COLO668 (cell line): ENCODE measurements at regions not wholly inside any gene's neighbourhood (a gene's known extent, or its start where the extent isn't known, plus 50 kb on each side); places are given as distances from the start of the nearest gene placed in this dataset.
"Not testable (repeated sequence)": the region's sequence is repeated elsewhere in the genome, so short reads cannot be mapped to it uniquely, and the experiment has no call there.

Experiments
- DNase-seq: peaks from one replicate; lab custom pipeline; 2025; ENCODE audit not compliant: unreplicated experiment; lab: John Stamatoyannopoulos, UW

DNA sequence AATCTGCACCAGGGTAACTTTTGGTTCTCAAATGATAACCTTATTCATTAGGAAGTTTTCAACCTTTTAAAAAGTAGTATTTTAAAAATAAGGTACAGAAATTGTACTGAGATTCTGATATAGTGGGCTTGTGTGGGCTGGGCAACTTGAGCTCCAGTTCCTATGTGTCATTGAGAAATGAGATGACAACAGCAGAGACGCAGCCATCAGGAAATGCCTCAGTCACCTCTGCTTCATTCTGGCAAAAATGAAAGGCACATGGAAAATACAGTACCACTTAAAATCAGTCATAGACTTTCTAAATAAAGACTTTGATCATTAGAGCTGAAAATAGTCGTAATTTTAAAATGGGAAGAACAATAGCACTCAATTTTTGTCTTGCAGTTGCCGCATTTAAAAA lies 480.2 kb downstream of the PLK2 start:
- DNase-seq = no peak

DNA sequence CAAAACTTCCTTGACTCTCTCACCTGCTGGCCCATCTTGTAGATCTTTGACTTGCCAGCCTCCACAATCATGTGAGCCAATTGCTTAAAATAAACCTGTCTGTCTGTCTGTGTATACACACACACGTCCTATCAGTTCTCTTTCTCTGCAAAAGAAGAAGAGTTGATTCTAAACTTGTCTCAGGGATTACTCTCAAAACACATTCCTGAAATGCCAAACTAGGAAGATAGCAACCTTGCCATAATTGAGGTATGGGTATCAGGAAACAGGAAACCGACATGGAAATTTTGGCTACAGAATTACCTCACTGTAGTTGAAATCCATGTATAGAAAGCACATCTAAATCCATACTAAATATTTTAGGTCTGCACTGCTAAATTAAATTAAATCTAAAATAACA lies 483.4 kb downstream of the PLK2 start:
- DNase-seq = no peak

DNA sequence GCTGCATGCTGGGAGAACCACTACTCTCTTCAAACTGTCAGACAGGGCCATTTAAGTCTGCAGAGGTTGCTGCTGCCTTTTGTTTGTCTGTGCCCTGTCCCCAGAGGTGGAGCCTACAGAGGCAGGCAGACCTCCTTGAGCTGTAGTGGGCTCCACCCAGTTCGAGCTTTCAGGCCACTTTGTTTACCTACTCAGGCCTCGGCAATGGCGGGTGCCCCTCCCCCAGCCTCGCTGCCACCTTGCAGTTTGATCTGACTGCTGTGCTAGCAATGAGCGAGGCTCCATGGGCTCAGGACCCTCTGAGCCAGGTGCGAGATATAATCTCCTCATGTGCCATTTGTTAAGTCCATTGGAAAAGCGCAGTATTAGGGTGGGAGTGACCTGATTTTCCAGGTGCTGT lies 487.8 kb downstream of the PLK2 start:
- not testable (repeated sequence) for DNase-seq

DNA sequence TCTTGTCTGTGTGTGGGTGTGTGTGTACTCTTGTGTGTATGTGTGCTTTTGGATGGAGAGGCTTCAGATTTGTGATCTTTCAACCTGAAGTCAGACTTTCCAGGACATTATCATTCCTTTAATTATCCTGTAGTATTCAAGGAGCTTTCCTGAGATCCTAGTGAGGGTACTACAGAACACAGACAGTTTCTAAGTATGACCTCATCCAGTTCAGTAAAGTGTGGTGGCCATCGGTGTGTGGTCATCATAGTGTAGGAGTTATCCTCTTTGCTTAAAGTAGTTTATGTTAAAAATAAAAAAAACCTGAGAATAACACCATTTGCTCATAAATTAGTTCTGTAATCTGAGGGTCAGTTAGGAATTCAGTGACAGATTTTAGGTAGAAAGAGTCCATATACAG lies 478.0 kb upstream of the ACTBL2 start:
- no peak for DNase-seq

DNA sequence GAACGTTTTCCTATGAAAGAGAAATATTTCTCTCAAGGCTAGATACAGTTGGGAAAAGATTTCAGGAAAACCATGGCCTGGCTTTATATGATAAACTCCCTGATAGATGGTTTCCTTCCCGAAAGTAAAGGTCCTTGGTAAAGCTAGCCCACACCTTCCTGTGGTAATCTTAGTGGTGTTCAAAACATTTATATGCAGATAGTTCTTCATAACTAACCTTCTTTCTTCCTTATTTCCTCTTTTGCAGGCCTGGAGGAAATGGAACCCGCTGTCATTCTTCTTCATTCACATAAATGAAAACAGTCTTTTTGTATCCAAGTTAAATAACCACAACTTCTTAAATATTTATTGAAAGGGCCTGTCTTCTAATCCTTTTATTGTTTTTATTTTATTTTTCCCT lies 474.0 kb upstream of the ACTBL2 start:
- no peak for DNase-seq

DNA sequence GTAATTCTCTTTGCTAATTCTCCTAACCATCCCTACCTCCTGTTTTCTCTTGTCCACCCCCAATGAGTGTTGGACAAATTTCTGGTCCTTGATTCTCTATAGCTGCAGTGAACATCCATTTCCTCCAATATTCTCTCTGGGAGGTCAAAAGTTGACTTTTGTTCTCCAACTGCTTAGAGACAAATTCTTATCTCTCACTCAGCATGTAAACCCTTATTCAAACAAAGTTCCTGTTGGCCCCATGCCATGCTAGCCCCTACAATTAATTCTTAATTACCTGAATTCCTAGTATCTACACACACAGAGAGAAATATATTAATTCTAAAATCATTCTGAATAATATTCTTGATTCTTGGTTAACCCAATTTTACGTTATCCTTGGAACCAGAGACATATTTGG lies 472.9 kb upstream of the ACTBL2 start:
- DNase-seq = no peak

DNA sequence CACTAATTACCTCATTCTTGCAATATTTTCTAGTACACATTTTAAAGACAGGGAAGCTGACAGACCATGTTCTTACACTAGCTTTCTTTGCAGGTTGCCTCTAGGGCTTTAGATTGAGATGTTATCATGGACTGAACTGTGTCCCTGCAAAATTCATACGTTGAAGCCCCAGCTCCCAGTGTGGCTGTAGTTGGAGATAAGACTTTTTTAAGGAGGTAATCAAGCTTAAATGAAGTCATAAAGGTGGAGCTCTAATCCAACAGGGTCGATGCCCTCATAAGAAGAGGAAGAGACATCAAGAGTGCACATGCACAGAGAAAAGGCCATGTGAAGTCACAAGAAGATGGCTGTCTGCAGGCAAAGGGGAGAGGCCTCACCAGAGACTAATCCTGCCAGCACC lies 471.2 kb upstream of the ACTBL2 start:
- no peak for DNase-seq

DNA sequence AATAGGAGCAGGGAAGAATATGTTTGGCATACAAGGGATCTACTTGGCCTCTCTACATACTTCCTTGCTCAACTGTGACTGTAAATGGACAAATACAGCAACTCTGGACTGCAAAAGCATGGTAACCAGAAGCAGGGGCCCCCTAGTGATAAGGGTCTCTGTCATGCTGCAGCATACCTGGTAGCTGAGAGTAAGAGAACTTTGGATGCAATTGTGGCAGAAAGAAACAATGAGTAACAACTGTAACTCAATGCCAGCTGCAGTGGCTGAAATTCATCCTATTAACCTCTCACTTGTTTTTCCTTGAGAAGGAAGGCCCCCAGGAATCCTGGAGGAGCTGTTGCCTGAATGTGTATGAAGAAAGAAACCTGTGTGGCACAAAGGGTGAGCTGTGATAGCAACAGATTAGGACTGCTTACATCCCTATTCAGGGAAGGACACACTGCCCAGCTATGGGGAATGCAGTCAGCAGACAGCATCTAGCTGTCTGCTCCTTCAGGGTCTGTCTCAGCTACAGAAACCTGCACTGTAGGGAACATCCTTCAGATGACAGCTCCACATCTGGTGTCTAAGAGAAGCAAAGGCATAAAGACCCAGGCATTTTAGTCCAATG lies 468.1 kb upstream of the ACTBL2 start:
- DNase-seq = no peak

DNA sequence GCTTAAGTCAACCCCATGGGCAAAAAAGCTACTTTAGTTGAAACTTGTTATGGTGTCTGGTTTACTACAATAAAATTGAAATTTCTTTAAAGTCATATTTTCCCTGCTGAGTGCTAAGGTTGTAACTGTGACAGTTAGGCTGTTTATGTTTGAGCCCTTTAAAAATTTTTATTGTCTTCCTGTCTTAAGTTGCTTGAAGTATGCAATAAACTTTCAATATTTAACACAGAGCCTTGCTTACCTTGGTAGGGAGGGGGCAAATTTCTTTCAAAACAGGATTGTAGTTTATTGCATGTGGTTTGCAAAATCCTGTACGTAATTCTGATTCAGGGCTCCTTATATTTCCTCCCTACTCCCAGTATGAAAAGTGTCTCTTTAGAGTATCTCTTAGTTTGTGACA lies 465.5 kb upstream of the ACTBL2 start:
- no peak for DNase-seq

DNA sequence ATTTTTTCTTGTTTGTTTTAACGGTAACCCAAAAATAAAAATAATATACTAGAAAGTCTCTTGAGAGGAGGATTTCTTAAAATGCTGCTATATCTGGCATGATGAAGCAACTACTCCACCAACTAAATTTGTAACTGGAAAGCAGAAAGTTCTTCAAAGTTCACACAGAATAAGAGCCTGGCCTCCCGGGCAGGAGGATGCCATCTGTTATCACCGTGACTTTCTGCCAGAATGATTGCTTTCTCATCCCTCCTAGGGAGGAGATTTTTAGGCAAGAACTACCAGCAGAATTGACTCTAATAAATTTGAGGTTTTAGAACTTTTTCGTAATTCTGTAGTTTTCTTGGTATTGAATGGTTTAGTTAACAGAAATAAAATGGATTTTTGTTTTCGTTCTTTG lies 464.6 kb upstream of the ACTBL2 start:
- DNase-seq = no peak

DNA sequence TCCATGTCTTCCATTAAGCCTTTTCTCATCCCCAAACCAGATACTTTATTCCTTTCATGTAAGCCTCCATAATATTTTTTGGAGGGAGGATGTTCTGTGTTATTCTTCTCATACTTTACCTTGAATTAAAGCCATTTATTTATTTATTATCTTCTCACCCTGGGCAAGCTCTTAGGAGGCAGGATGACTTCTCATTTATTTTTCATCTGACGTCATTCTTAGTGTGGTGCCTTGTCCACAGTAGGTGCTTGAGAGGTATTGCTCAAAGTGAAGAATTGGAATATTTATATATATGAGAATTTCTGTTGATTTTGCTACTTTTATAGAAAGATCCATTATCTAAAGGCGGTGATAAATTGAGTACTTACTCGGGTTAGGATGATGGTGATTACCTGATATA lies 458.3 kb upstream of the ACTBL2 start:
- no peak for DNase-seq

DNA sequence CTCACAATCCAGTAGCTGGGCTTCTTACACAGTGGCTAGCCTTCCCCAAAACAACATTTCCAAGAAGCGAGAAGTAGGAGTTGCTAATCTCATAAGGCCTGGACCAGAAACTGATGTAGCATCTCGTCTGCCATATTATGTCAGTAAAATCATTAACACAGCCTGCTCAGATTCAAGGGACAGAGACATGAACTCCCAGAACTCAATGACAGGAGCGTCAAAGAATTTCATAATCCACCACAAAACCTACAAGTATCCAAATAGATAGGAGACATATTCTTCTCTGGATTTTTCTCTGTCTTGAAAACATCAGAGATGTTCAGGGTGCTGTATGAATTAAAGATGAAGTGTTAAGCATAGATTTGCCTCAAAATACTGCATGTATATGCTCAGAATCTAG lies 457.6 kb upstream of the ACTBL2 start:
- DNase-seq = no peak

DNA sequence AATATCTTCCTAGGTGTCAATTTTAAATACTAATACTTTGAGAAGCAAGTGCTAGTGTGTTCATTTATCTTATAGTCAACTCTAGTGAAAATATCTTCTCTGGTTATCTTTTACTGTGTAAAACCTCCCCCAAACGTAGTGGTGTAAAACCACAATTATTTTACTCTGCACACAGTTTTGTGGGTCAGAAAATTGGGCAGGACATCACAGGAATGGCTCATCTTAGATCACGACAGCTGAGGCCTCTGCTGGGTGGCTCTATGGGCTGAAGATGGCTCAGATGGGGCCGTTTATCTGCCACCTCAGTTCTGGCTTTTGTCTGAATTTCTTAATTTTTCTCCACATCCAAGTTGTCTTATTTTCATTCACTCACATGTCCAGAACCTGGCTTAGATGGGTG lies 457.2 kb upstream of the ACTBL2 start:
- DNase-seq = no peak

DNA sequence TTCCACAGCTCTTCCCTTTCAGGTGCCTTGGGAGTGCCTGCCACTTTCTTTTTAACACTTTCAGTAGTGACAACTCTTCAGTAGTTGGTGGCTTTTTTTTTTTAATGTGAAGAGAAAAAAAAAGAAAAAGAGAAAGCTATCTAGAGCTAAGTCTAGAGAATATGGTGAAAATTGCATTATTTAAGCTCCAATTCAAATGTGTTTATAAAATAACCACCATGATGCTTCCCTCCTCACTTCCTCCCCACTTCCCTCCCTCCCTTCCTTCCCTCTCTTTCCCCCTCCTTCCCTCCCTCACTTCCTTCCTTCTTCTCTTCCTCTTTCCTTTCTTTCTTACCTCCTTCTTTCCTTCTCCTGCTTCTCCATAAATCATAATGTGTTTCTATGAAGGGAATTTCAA lies 456.7 kb upstream of the ACTBL2 start:
- no peak for DNase-seq

DNA sequence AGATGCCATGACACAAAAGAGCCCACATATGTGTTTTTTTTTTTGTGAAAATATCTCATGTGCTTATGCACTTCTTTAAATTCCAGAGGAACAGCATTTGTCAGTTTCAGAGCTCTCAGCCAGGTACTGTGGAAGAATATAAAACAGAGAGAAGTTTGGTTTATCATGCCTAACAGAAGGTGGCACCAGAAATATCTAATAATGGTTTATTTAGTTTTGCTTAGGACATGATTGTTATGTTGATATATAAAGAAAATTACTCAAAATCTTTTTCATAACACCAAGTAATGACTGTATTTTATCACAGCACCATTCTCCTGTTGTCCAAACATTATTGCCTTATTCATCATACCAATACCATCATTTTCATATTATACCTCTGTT lies 455.6 kb upstream of the ACTBL2 start:
- no peak for DNase-seq

DNA sequence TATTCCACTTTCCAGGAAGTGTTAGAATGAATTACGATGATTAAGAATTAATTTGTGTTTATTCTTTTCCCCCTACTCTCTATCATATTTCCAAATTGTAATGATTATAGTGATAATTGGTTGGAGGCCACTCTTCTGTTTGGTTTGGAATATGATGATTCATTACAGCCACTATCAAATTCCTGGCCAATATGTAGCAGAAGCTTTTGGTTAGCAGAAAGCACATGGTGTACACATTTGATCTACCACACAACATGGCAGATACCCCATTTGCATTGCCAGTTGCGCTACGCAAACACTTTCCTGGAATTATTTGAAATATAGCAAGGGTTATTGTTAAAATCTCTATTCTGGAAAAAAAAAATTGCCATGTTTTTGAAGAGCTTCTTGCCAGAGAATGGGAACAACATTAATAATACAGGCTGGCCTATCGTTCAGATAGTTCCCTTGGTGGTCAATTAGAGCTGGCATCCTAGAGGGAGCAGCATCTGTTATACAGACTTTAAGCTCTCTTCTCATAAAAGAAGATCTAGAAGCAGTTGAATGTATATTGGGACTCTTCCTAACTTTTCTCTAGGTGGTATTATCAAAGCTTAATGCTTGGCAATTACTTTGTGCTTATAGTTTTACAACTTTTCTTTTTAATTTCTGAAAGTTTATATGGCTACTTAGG lies 455.0 kb upstream of the ACTBL2 start:
- DNase-seq = no peak

DNA sequence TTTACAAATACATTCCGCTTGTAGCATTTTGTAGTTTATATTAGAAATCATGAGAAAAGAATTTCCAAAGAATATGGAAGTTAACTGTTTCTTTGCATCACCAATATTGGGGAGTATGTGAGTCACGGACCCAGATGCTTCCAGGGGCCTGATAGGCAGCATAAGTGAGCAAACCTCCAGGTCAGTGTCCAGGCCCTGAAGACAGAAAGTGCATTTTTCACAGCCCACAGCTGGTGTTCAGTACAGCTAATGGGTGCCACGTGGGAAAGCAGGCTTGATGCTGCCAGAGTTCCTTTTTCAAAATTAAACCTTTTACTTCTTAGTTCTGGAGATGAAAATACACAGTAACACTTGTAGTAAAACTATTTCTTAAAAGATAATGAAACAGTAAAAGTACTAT lies 454.4 kb upstream of the ACTBL2 start:
- no peak for DNase-seq

DNA sequence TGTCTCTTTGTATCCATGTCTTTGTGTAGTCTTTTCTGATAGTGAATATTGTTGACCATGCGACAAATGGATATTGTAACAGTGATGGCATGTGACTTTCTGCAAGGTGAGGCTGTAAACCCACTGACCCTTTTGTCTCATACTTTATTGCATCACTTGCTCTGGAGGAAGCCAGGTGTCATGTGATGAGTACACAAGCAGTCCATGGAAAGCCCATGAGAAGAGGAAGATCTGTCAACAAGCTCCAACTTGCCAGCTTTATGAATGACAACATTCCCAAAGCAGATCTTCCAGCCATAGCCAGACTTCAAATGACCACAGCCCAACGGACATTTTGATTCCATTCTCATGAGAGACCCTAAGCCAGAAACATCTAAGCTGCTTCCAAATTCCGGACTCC lies 450.1 kb upstream of the ACTBL2 start:
- DNase-seq = no peak

DNA sequence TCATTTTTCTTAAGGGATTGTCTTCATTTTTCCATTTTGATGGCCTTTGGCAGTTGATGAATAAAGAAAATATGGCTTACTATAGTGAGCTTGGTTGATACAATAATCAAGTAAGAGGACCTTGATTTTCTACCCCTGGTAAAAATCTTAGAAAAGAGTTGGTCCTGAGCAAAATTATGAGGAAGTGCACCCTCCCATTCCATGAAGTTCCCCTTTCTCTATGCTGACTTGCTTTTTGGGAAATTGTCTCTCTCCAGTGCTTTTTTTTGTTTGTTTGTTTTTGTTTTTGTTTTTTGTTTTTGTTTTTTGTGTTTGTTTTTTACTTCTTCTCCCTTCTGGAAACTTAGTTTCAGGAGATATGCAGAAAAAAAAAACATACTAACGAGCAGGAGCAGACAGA lies 449.2 kb upstream of the ACTBL2 start:
- no peak for DNase-seq

DNA sequence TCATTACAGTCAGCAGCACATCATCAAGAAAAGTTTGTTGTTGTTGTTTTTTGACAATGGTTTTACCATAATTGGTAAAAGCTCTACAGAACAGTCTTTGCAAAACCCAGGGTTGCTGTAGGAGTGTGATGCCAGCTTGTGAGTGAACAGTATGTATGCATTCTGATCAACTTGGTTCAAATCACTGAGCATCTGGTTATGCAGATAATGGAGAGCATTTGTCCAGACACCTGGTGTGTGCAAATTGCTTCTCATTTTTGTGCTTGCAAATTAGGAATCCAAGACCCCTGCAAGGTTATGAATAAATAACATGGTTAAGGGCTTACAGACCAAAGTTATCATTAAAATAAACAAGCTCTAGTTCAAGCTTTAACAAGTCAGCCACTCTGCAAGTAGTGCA lies 448.7 kb upstream of the ACTBL2 start:
- no peak for DNase-seq

DNA sequence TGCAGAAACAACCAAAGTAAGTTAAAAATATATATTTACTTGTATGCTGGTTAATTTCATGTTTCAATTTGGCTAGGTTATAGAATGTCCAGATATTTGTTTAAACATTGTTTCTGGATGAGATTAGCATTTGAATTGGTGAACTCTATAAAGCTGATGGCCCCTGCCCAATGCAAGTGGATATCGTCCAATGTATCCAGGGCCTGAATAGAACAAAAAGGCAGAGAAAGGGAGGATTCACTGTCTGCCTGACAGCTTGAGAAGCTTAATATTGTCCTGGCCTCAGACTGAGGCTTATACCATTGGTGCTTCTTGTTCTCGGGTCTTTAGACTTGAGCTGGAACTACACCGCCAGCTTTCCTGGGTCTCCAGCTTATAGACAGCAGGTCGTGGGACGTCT lies 446.7 kb upstream of the ACTBL2 start:
- no peak for DNase-seq

DNA sequence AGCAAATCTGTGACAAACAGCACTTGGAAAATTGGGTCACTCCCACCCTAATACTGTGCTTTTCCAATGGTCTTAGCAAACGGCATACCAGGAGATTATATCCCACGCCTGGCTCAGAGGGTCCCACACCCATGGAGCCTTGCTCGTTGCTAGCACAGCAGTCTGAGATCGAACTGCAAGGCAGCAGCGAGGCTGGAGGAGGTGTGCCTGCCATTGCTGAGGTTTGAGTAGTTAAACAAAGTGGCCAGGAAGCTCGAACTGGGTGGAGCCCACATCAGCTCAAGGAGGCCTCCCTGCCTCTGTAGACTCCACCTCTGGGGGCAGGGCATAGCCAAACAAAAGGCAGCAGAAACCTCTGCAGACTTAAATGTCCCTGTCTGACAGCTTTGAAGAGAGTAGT lies 440.5 kb upstream of the ACTBL2 start:
- not testable (repeated sequence) for DNase-seq

DNA sequence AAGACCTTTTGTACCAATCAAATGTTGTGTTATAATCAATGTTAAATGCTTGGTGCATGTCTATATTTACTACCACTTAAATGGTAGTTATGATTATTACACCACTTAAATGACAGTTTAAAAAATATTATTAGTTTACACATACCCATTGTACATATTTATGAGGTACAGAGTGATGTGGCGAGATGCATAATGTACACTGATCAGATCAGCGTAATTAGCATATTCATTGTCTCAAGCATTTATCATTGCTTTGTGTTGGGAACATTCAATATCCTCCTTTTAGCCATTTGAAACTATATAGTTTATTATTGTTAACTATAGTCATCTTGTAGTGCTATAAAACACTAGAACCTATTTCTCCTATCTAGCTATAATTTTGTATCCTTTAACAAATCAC lies 434.4 kb upstream of the ACTBL2 start:
- no peak for DNase-seq
